ENCODE measurements at regions not wholly inside any gene's neighbourhood (a gene's known extent, or its start where the extent isn't known, plus 50 kb on each side); places are given as distances from the start of the nearest gene placed in this dataset.
A peak's percentile ranks its signal among the peaks of the same experiment; 100 is the strongest.

GRCh38 chr7:79653136-79653631 lies 199.7 kb upstream of the MAGI2 start:
- Histone ChIP-seq H2BK12ac (ENCODE audit: low read length) (no peak overlapping the region), H4K91ac (ENCODE audit: low read depth, low read length) (no peak overlapping the region), H3K4me2 (ENCODE audit: low read length) (no peak overlapping the region), H2AFZ (ENCODE audit: insufficient read depth, low read length, poor library complexity) (no peak overlapping the region), H2AK5ac (ENCODE audit: low read length) (no peak overlapping the region), H3K4me3 (ENCODE audit: low read depth, low read length) (no peak overlapping the region), H3K79me2 (ENCODE audit: control insufficient read depth, insufficient read depth, low read length, poor library complexity) (no peaks in the 10 kb centered on the region), H2BK5ac (ENCODE audit: low read depth, low read length, poor library complexity) (no peak overlapping the region), H3K4ac (ENCODE audit: low read depth, low read length) (no peak overlapping the region), H3K9me3 (ENCODE audit: insufficient read depth, low read depth, low read length) (no peaks in the 10 kb centered on the region), H4K8ac (ENCODE audit: low read depth, low read length) (no peak overlapping the region), H3K27me3 (ENCODE audit: insufficient read depth, low read length) (no peaks in the 10 kb centered on the region), H3K27ac (ENCODE audit: low read depth, low read length) (no peak overlapping the region), H3K36me3 (ENCODE audit: control insufficient read depth in 1 of 2, insufficient read depth in 2 of 2, low read length in 2 of 2) (no peaks in the 10 kb centered on the region), H3K23ac (ENCODE audit: low read length) (no peak overlapping the region), H2BK120ac (ENCODE audit: insufficient read depth, low read length, poor library complexity) (no peak overlapping the region), H3K4me1 (ENCODE audit: control insufficient read depth in 1 of 2, insufficient read depth in 2 of 2, low read length in 2 of 2) (no peaks in the 10 kb centered on the region), H4K12ac (ENCODE audit: low read depth, low read length) (no peak overlapping the region), H3K14ac (ENCODE audit: low read length) (no peak overlapping the region), H3K18ac (ENCODE audit: low read length) (no peak overlapping the region), H3K79me1 (ENCODE audit: low read length) (no peaks in the 10 kb centered on the region), H3K9ac (ENCODE audit: low read length) (no peak overlapping the region)
- peak in 1 of 2 donors; percentile 8 for DNase-seq
- no CpG with 5 or more reads among the region's 2 CpGs for WGBS (ENCODE audit: extremely low coverage, insufficient coverage, insufficient read length)

- Histone ChIP-seq H3K4me2 (ENCODE audit: low read length) (no peak overlapping the region), H3K9me3 (ENCODE audit: insufficient read depth, low read depth, low read length) (peaks cover 3% of the 10 kb centered on the region), H3K79me2 (ENCODE audit: control insufficient read depth, insufficient read depth, low read length, poor library complexity) (no peaks in the 10 kb centered on the region), H3K27me3 (ENCODE audit: insufficient read depth, low read length) (no peaks in the 10 kb centered on the region), H3K9ac (ENCODE audit: low read length) (no peak overlapping the region), H4K8ac (ENCODE audit: low read depth, low read length) (no peak overlapping the region), H4K91ac (ENCODE audit: low read depth, low read length) (no peak overlapping the region), H2AK5ac (ENCODE audit: low read length) (no peak overlapping the region), H2BK5ac (ENCODE audit: low read depth, low read length, poor library complexity) (no peak overlapping the region), H3K27ac (ENCODE audit: low read depth, low read length) (no peak overlapping the region), H2AFZ (ENCODE audit: insufficient read depth, low read length, poor library complexity) (no peak overlapping the region), H3K36me3 (ENCODE audit: control insufficient read depth in 1 of 2, insufficient read depth in 2 of 2, low read length in 2 of 2) (no peaks in the 10 kb centered on the region), H4K12ac (ENCODE audit: low read depth, low read length) (no peak overlapping the region), H3K14ac (ENCODE audit: low read length) (no peak overlapping the region), H2BK120ac (ENCODE audit: insufficient read depth, low read length, poor library complexity) (no peak overlapping the region), H3K4me3 (ENCODE audit: low read depth, low read length) (no peak overlapping the region), H3K79me1 (ENCODE audit: low read length) (no peaks in the 10 kb centered on the region), H3K23ac (ENCODE audit: low read length) (no peak overlapping the region), H3K18ac (ENCODE audit: low read length) (no peak overlapping the region), H3K4ac (ENCODE audit: low read depth, low read length) (no peak overlapping the region), H3K4me1 (ENCODE audit: control insufficient read depth in 1 of 2, insufficient read depth in 2 of 2, low read length in 2 of 2) (no peaks in the 10 kb centered on the region), H2BK12ac (ENCODE audit: low read length) (no peak overlapping the region)
- DNase-seq: peak; percentile 1 to 62
- no CpG with 5 or more reads among the region's 2 CpGs for WGBS (ENCODE audit: extremely low coverage, insufficient coverage, insufficient read length)
Observed at GRCh38 chr7:79652619-79653018, 199.2 kb upstream of the MAGI2 start.

- Histone ChIP-seq H3K36me3 (ENCODE audit: control insufficient read depth in 1 of 2, insufficient read depth in 2 of 2, low read length in 2 of 2) (no peaks in the 10 kb centered on the region), H2BK120ac (ENCODE audit: insufficient read depth, low read length, poor library complexity) (no peak overlapping the region), H3K79me1 (ENCODE audit: low read length) (no peaks in the 10 kb centered on the region), H4K12ac (ENCODE audit: low read depth, low read length) (no peak overlapping the region), H3K14ac (ENCODE audit: low read length) (no peak overlapping the region), H3K27ac (ENCODE audit: low read depth, low read length) (no peak overlapping the region), H4K8ac (ENCODE audit: low read depth, low read length) (no peak overlapping the region), H3K9ac (ENCODE audit: low read length) (no peak overlapping the region), H3K4me3 (ENCODE audit: low read depth, low read length) (no peak overlapping the region), H3K4ac (ENCODE audit: low read depth, low read length) (no peak overlapping the region), H3K79me2 (ENCODE audit: control insufficient read depth, insufficient read depth, low read length, poor library complexity) (no peaks in the 10 kb centered on the region), H2AK5ac (ENCODE audit: low read length) (no peak overlapping the region), H2BK12ac (ENCODE audit: low read length) (no peak overlapping the region), H3K27me3 (ENCODE audit: insufficient read depth, low read length) (no peaks in the 10 kb centered on the region), H2AFZ (ENCODE audit: insufficient read depth, low read length, poor library complexity) (no peak overlapping the region), H3K9me3 (ENCODE audit: insufficient read depth, low read depth, low read length) (peaks cover 3% of the 10 kb centered on the region), H4K91ac (ENCODE audit: low read depth, low read length) (no peak overlapping the region), H3K4me2 (ENCODE audit: low read length) (no peak overlapping the region), H3K23ac (ENCODE audit: low read length) (no peak overlapping the region), H3K4me1 (ENCODE audit: control insufficient read depth in 1 of 2, insufficient read depth in 2 of 2, low read length in 2 of 2) (no peaks in the 10 kb centered on the region), H2BK5ac (ENCODE audit: low read depth, low read length, poor library complexity) (no peak overlapping the region), H3K18ac (ENCODE audit: low read length) (no peak overlapping the region)
- no CpG with 5 or more reads among the region's 8 CpGs for WGBS (ENCODE audit: extremely low coverage, insufficient coverage, insufficient read length)
- DNase-seq: no peak
Observed at GRCh38 chr7:79647711-79648110, 194.2 kb upstream of the MAGI2 start.

GRCh38 chr7:79646278-79646677 lies 192.8 kb upstream of the MAGI2 start:
- no peak overlapping the region for H3K23ac ChIP-seq (ENCODE audit: low read length)
- DNase-seq: no peak
- H3K27me3 ChIP-seq (ENCODE audit: insufficient read depth, low read length): no peaks in the 10 kb centered on the region
- no peak overlapping the region for H3K18ac ChIP-seq (ENCODE audit: low read length)
- H3K4me2 ChIP-seq (ENCODE audit: low read length): no peak overlapping the region
- no peak overlapping the region for H3K14ac ChIP-seq (ENCODE audit: low read length)
- no peak overlapping the region for H2BK120ac ChIP-seq (ENCODE audit: insufficient read depth, low read length, poor library complexity)
- no peak overlapping the region for H4K91ac ChIP-seq (ENCODE audit: low read depth, low read length)
- no peak overlapping the region for H4K8ac ChIP-seq (ENCODE audit: low read depth, low read length)
- H4K12ac ChIP-seq (ENCODE audit: low read depth, low read length): no peak overlapping the region
- WGBS (ENCODE audit: extremely low coverage, insufficient coverage, insufficient read length): no CpG with 5 or more reads among the region's 4 CpGs
- no peaks in the 10 kb centered on the region for H3K79me2 ChIP-seq (ENCODE audit: control insufficient read depth, insufficient read depth, low read length, poor library complexity)
- H3K36me3 ChIP-seq (ENCODE audit: control insufficient read depth in 1 of 2, insufficient read depth in 2 of 2, low read length in 2 of 2): no peaks in the 10 kb centered on the region
- no peak overlapping the region for H3K27ac ChIP-seq (ENCODE audit: low read depth, low read length)
- H3K4me1 ChIP-seq (ENCODE audit: control insufficient read depth in 1 of 2, insufficient read depth in 2 of 2, low read length in 2 of 2): no peaks in the 10 kb centered on the region
- H3K4ac ChIP-seq (ENCODE audit: low read depth, low read length): no peak overlapping the region
- H2AFZ ChIP-seq (ENCODE audit: insufficient read depth, low read length, poor library complexity): no peak overlapping the region
- no peak overlapping the region for H2BK5ac ChIP-seq (ENCODE audit: low read depth, low read length, poor library complexity)
- H2AK5ac ChIP-seq (ENCODE audit: low read length): no peak overlapping the region
- H2BK12ac ChIP-seq (ENCODE audit: low read length): no peak overlapping the region
- no peaks in the 10 kb centered on the region for H3K79me1 ChIP-seq (ENCODE audit: low read length)
- no peak overlapping the region for H3K9ac ChIP-seq (ENCODE audit: low read length)
- peaks cover 3% of the 10 kb centered on the region for H3K9me3 ChIP-seq (ENCODE audit: insufficient read depth, low read depth, low read length)
- H3K4me3 ChIP-seq (ENCODE audit: low read depth, low read length): no peak overlapping the region

Measured in trophoblast cell (in vitro differentiated cells and primary cell).